ENCODE measurements at regions not wholly inside any gene's neighbourhood (a gene's known extent, or its start where the extent isn't known, plus 50 kb on each side); places are given as distances from the start of the nearest gene placed in this dataset.

GRCh38 chr3:27629366-27629765 is 92.8 kb downstream of the EOMES start:
- H3K27ac ChIP-seq (ENCODE audit: low read length), result no peak overlapping the region
- no peaks in the 10 kb centered on the region for H3K4me1 ChIP-seq (ENCODE audit: control insufficient read depth in 1 of 2, insufficient read depth in 2 of 2, low read length in 2 of 2)
- H3K36me3 ChIP-seq (ENCODE audit: control insufficient read depth in 1 of 2, insufficient read depth in 2 of 2, low read length in 2 of 2), result no peaks in the 10 kb centered on the region
- no peak overlapping the region for H3K4me3 ChIP-seq (ENCODE audit: low read depth in 1 of 2, low read length in 2 of 2)
- H3K27me3 ChIP-seq (ENCODE audit: low read depth, low read length), result no peaks in the 10 kb centered on the region
- H3K9me3 ChIP-seq (ENCODE audit: control insufficient read depth in 1 of 2, low read length in 2 of 2), result no peaks in the 10 kb centered on the region

DNA sequence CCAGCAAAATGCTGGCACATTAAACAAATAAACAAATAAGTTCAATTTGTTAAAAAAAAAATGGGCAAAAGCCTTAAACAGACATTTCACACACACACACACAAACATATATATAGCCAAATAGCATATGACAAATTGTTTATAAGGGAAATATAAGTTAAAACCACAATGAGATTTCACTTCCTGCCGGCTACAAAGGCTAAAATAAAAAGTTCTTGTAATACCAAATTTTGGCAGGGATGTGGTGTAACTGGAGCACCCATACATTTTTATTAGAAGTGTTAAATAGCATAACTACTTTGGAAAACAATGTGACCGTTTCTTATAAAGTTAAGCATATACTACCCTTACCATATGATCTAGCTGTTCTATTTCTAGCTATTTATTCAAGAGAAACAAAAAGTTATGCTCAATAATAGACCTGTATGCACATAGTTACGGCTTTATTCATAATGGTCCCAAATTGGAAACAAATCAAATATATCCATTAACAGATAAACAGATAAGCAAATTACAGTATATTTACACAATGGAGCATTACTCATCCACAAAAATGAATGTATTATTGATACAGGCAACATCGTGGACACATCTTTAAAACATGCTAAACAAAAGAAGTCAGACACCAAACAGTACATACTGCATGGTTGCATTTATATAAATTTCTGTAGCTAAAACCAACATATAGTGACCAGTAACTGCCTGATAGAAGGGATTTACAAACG is 93.9 kb downstream of the EOMES start:
- H3K4me3 ChIP-seq (ENCODE audit: low read depth in 1 of 2, low read length in 2 of 2), result no peak overlapping the region
- no peaks in the 10 kb centered on the region for H3K27me3 ChIP-seq (ENCODE audit: low read depth, low read length)
- no peak overlapping the region for H3K27ac ChIP-seq (ENCODE audit: low read length)

DNA sequence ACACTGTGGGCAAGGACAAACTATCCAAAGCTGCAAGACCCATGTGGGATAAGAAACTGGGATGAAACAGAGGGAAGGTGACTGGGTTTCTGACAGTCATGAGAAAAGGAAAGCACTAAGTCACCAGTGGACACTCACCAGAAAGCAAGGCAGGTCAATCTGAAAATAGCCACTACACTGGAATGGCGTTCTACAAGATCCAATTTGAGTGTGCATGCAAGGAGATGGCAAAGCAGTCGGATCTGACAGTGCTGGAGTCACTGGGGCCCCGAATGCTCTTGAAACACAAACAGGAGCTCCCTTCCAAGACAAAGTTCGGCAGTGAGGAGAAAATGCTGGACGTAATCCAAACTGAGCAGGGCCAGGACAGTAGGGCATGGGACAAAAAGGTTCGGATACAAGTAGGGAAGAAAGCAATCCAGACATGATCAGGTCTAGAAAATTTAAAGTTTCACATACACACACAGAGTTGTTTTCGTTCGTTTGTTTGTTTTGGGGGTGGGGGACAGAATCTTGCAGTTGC is 95.5 kb downstream of the EOMES start:
- Histone ChIP-seq H3K4me1 (ENCODE audit: control insufficient read depth in 1 of 2, insufficient read depth in 2 of 2, low read length in 2 of 2) (no peaks in the 10 kb centered on the region), H3K27ac (ENCODE audit: low read length) (no peak overlapping the region), H3K4me3 (ENCODE audit: low read depth in 1 of 2, low read length in 2 of 2) (no peak overlapping the region), H3K36me3 (ENCODE audit: control insufficient read depth in 1 of 2, insufficient read depth in 2 of 2, low read length in 2 of 2) (no peaks in the 10 kb centered on the region), H3K27me3 (ENCODE audit: low read depth, low read length) (no peaks in the 10 kb centered on the region), H3K9me3 (ENCODE audit: control insufficient read depth in 1 of 2, low read length in 2 of 2) (no peaks in the 10 kb centered on the region)

More for the DNA sequence above, 93.9 kb downstream of the EOMES start:
- H3K36me3 ChIP-seq (ENCODE audit: control insufficient read depth in 1 of 2, insufficient read depth in 2 of 2, low read length in 2 of 2), result no peaks in the 10 kb centered on the region
- H3K4me1 ChIP-seq (ENCODE audit: control insufficient read depth in 1 of 2, insufficient read depth in 2 of 2, low read length in 2 of 2), result no peaks in the 10 kb centered on the region
- no peaks in the 10 kb centered on the region for H3K9me3 ChIP-seq (ENCODE audit: control insufficient read depth in 1 of 2, low read length in 2 of 2)

DNA sequence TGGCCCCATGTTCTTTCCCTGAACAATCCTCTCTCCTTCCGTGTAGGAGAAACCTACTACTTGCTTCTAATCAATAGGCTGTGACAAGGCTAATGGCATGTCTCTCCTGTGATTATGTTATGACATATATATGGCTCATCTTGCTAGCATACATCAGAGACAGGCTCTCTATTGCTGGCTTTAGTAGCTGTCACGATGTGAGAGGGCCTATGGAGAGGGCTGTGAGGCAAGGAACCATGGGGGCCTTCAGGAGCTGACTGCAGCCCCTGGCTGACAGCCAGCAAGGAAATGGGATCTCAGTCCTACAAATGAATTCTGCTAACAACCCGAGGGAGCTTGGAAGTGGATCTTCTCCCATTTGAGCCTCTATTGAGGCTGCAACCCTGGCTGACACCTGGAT is 96.3 kb downstream of the EOMES start:
- no peaks in the 10 kb centered on the region for H3K27me3 ChIP-seq (ENCODE audit: low read depth, low read length)
- H3K4me1 ChIP-seq (ENCODE audit: control insufficient read depth in 1 of 2, insufficient read depth in 2 of 2, low read length in 2 of 2), result no peaks in the 10 kb centered on the region
- H3K4me3 ChIP-seq (ENCODE audit: low read depth in 1 of 2, low read length in 2 of 2), result no peak overlapping the region
- H3K36me3 ChIP-seq (ENCODE audit: control insufficient read depth in 1 of 2, insufficient read depth in 2 of 2, low read length in 2 of 2), result no peaks in the 10 kb centered on the region
- H3K9me3 ChIP-seq (ENCODE audit: control insufficient read depth in 1 of 2, low read length in 2 of 2), result peaks cover 0 to 4% of the 10 kb centered on the region in 2 donors
- no peak overlapping the region for H3K27ac ChIP-seq (ENCODE audit: low read length)

DNA sequence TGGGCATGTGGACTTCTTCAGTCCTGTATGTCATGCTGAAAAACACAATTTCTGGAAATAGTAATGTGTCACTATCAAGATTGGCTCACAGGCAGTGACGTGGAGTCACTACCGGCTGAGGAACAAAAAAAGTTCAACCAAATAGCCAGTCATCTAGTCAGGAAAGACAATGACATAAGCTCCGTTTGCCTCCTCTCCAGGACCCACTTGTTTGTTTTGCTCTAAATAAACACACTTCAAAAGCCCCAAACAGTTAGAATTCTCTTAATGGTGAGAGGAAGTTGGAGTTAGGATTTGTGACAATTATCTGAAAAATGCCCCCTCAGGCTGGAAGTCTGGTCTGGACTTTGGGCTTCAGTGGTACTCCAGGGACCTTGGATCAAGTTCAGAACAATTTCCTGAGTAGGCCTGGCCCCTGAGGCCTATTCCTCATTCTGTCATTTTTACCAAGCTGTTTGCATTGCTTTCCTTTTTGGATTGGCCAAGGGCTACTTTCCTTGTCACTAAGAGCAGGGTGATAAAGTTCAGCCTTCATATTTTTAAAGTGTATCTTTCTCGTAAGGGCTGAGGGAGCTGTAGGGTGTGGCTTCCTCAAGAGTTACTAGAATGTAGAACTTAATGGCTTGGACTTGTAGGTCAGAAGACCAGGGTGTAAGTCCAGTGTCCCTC is 98.9 kb downstream of the EOMES start:
- H3K27me3 ChIP-seq (ENCODE audit: low read depth, low read length), result no peaks in the 10 kb centered on the region
- no peaks in the 10 kb centered on the region for H3K36me3 ChIP-seq (ENCODE audit: control insufficient read depth in 1 of 2, insufficient read depth in 2 of 2, low read length in 2 of 2)
- H3K27ac ChIP-seq (ENCODE audit: low read length), result peak overlapping the region; percentile 28
- H3K4me3 ChIP-seq (ENCODE audit: low read depth in 1 of 2, low read length in 2 of 2), result no peak overlapping the region
- H3K4me1 ChIP-seq (ENCODE audit: control insufficient read depth in 1 of 2, insufficient read depth in 2 of 2, low read length in 2 of 2), result no peaks in the 10 kb centered on the region
- H3K9me3 ChIP-seq (ENCODE audit: control insufficient read depth in 1 of 2, low read length in 2 of 2), result peaks cover 0 to 4% of the 10 kb centered on the region in 2 donors

- Histone ChIP-seq H3K4me1 (ENCODE audit: control insufficient read depth in 1 of 2, insufficient read depth in 2 of 2, low read length in 2 of 2) (no peaks in the 10 kb centered on the region), H3K4me3 (ENCODE audit: low read depth in 1 of 2, low read length in 2 of 2) (no peak overlapping the region), H3K27ac (ENCODE audit: low read length) (no peak overlapping the region), H3K9me3 (ENCODE audit: control insufficient read depth in 1 of 2, low read length in 2 of 2) (peaks cover 0 to 16% of the 10 kb centered on the region in 2 donors), H3K27me3 (ENCODE audit: low read depth, low read length) (no peaks in the 10 kb centered on the region), H3K36me3 (ENCODE audit: control insufficient read depth in 1 of 2, insufficient read depth in 2 of 2, low read length in 2 of 2) (no peaks in the 10 kb centered on the region)
Measured at GRCh38 chr3:27617552-27617951, 104.6 kb downstream of the EOMES start.

- Histone ChIP-seq H3K27me3 (ENCODE audit: low read depth, low read length) (no peaks in the 10 kb centered on the region), H3K27ac (ENCODE audit: low read length) (peak overlapping the region; percentile 5), H3K36me3 (ENCODE audit: control insufficient read depth in 1 of 2, insufficient read depth in 2 of 2, low read length in 2 of 2) (no peaks in the 10 kb centered on the region), H3K9me3 (ENCODE audit: control insufficient read depth in 1 of 2, low read length in 2 of 2) (peaks cover 0 to 12% of the 10 kb centered on the region in 2 donors), H3K4me3 (ENCODE audit: low read depth in 1 of 2, low read length in 2 of 2) (no peak overlapping the region), H3K4me1 (ENCODE audit: control insufficient read depth in 1 of 2, insufficient read depth in 2 of 2, low read length in 2 of 2) (no peaks in the 10 kb centered on the region)
Measured at GRCh38 chr3:27616031-27616430, 106.1 kb downstream of the EOMES start.

GRCh38 chr3:27615555-27615954 is 106.6 kb downstream of the EOMES start:
- Histone ChIP-seq H3K36me3 (ENCODE audit: control insufficient read depth in 1 of 2, insufficient read depth in 2 of 2, low read length in 2 of 2) (no peaks in the 10 kb centered on the region), H3K4me3 (ENCODE audit: low read depth in 1 of 2, low read length in 2 of 2) (no peak overlapping the region), H3K9me3 (ENCODE audit: control insufficient read depth in 1 of 2, low read length in 2 of 2) (peaks cover 0 to 12% of the 10 kb centered on the region in 2 donors), H3K4me1 (ENCODE audit: control insufficient read depth in 1 of 2, insufficient read depth in 2 of 2, low read length in 2 of 2) (peaks cover 0 to 3% of the 10 kb centered on the region in 2 donors), H3K27me3 (ENCODE audit: low read depth, low read length) (no peaks in the 10 kb centered on the region), H3K27ac (ENCODE audit: low read length) (peak overlapping the region; percentile 5)

DNA sequence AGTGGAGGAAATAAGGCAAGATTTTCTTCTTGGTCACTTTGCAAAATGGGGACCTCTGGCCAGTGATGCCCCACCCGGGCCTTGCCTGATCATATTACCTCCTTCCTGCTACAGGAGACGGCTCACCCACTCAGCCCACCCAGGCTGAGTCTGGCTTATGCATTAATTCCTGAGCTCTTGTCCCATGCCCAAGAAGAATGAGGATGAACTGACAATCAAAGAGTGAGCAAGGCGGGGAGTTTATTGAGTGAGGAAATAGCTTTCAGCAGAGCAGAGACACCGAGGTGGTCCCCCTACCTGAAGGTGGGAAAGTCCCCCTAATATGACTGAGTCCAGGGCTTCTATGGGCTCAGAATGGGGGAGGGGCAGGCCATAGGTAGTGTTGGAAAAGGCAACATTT is 107.5 kb downstream of the EOMES start:
- H3K27me3 ChIP-seq (ENCODE audit: low read depth, low read length), result no peaks in the 10 kb centered on the region
- H3K9me3 ChIP-seq (ENCODE audit: control insufficient read depth in 1 of 2, low read length in 2 of 2), result peaks cover 0 to 12% of the 10 kb centered on the region in 2 donors

GRCh38 chr3:27613846-27614500 is 108.2 kb downstream of the EOMES start:
- Histone ChIP-seq H3K27me3 (ENCODE audit: low read depth, low read length) (no peaks in the 10 kb centered on the region), H3K36me3 (ENCODE audit: control insufficient read depth in 1 of 2, insufficient read depth in 2 of 2, low read length in 2 of 2) (no peaks in the 10 kb centered on the region), H3K4me1 (ENCODE audit: control insufficient read depth in 1 of 2, insufficient read depth in 2 of 2, low read length in 2 of 2) (peaks cover 0 to 3% of the 10 kb centered on the region in 2 donors), H3K4me3 (ENCODE audit: low read depth in 1 of 2, low read length in 2 of 2) (no peak overlapping the region), H3K27ac (ENCODE audit: low read length) (no peak overlapping the region), H3K9me3 (ENCODE audit: control insufficient read depth in 1 of 2, low read length in 2 of 2) (peaks cover 0 to 12% of the 10 kb centered on the region in 2 donors)

More for the DNA sequence above, 107.5 kb downstream of the EOMES start:
- Histone ChIP-seq H3K27ac (ENCODE audit: low read length) (no peak overlapping the region), H3K36me3 (ENCODE audit: control insufficient read depth in 1 of 2, insufficient read depth in 2 of 2, low read length in 2 of 2) (no peaks in the 10 kb centered on the region), H3K4me1 (ENCODE audit: control insufficient read depth in 1 of 2, insufficient read depth in 2 of 2, low read length in 2 of 2) (peaks cover 0 to 3% of the 10 kb centered on the region in 2 donors), H3K4me3 (ENCODE audit: low read depth in 1 of 2, low read length in 2 of 2) (no peak overlapping the region)

- H3K9me3 ChIP-seq (ENCODE audit: control insufficient read depth in 1 of 2, low read length in 2 of 2), result peaks cover 0 to 12% of the 10 kb centered on the region in 2 donors
- no peaks in the 10 kb centered on the region for H3K36me3 ChIP-seq (ENCODE audit: control insufficient read depth in 1 of 2, insufficient read depth in 2 of 2, low read length in 2 of 2)
- H3K27me3 ChIP-seq (ENCODE audit: low read depth, low read length), result no peaks in the 10 kb centered on the region
- H3K4me3 ChIP-seq (ENCODE audit: low read depth in 1 of 2, low read length in 2 of 2), result no peak overlapping the region
- H3K27ac ChIP-seq (ENCODE audit: low read length), result no peak overlapping the region
- H3K4me1 ChIP-seq (ENCODE audit: control insufficient read depth in 1 of 2, insufficient read depth in 2 of 2, low read length in 2 of 2), result peaks cover 0 to 3% of the 10 kb centered on the region in 2 donors
Measured at GRCh38 chr3:27610800-27611525, 111.2 kb downstream of the EOMES start.

All from muscle layer of duodenum (tissue), 2 donors.